ENCODE measurements at regions not wholly inside any gene's neighbourhood (a gene's known extent, or its start where the extent isn't known, plus 50 kb on each side); places are given as distances from the start of the nearest gene placed in this dataset.

GRCh38 chr9:19641046-19641445 is 147.8 kb downstream of the SLC24A2 start:
- Histone ChIP-seq H3K27me3 (ENCODE audit: control insufficient read depth, insufficient read depth, low read length) (no peaks in the 10 kb centered on the region), H3K4me3 (ENCODE audit: low read depth, low read length) (no peak overlapping the region), H3K36me3 (ENCODE audit: control insufficient read depth, insufficient read depth, low read length) (no peaks in the 10 kb centered on the region)
- TF ChIP-seq CTCF (IDR thresholded peaks at IDR 0.05; ENCODE audit: insufficient read depth, low read length, poor library complexity, severe bottlenecking), result no peak
- no peak for DNase-seq (ENCODE audit: low read depth)

GRCh38 chr9:19640014-19640413 is 148.8 kb downstream of the SLC24A2 start:
- Histone ChIP-seq H3K4me3 (ENCODE audit: low read depth, low read length) (no peak overlapping the region), H3K36me3 (ENCODE audit: control insufficient read depth, insufficient read depth, low read length) (no peaks in the 10 kb centered on the region), H3K27me3 (ENCODE audit: control insufficient read depth, insufficient read depth, low read length) (no peaks in the 10 kb centered on the region)
- TF ChIP-seq CTCF (IDR thresholded peaks at IDR 0.05; ENCODE audit: insufficient read depth, low read length, poor library complexity, severe bottlenecking), result no peak
- no peak for DNase-seq (ENCODE audit: low read depth)

- Histone ChIP-seq H3K4me3 (ENCODE audit: low read depth, low read length) (no peak overlapping the region), H3K27me3 (ENCODE audit: control insufficient read depth, insufficient read depth, low read length) (no peaks in the 10 kb centered on the region), H3K36me3 (ENCODE audit: control insufficient read depth, insufficient read depth, low read length) (no peaks in the 10 kb centered on the region)
- DNase-seq (ENCODE audit: low read depth), result no peak
- no peak for TF ChIP-seq CTCF (IDR thresholded peaks at IDR 0.05; ENCODE audit: insufficient read depth, low read length, poor library complexity, severe bottlenecking)
Observed at GRCh38 chr9:19637084-19637483, 151.8 kb downstream of the SLC24A2 start.

GRCh38 chr9:19634881-19635280 is 154.0 kb downstream of the SLC24A2 start:
- no peak for TF ChIP-seq CTCF (IDR thresholded peaks at IDR 0.05; ENCODE audit: insufficient read depth, low read length, poor library complexity, severe bottlenecking)
- Histone ChIP-seq H3K36me3 (ENCODE audit: control insufficient read depth, insufficient read depth, low read length) (no peaks in the 10 kb centered on the region), H3K27me3 (ENCODE audit: control insufficient read depth, insufficient read depth, low read length) (no peaks in the 10 kb centered on the region), H3K4me3 (ENCODE audit: low read depth, low read length) (no peak overlapping the region)
- DNase-seq (ENCODE audit: low read depth), result no peak

GRCh38 chr9:19631181-19631580 is 157.7 kb downstream of the SLC24A2 start:
- H3K36me3 ChIP-seq (ENCODE audit: control insufficient read depth, insufficient read depth, low read length), result no peaks in the 10 kb centered on the region
- H3K4me3 ChIP-seq (ENCODE audit: low read depth, low read length), result no peak overlapping the region
- H3K27me3 ChIP-seq (ENCODE audit: control insufficient read depth, insufficient read depth, low read length), result no peaks in the 10 kb centered on the region
- DNase-seq (ENCODE audit: low read depth), result no peak
- TF ChIP-seq CTCF (IDR thresholded peaks at IDR 0.05; ENCODE audit: insufficient read depth, low read length, poor library complexity, severe bottlenecking), result no peak

GRCh38 chr9:19630760-19631159 is 158.1 kb downstream of the SLC24A2 start:
- TF ChIP-seq CTCF (IDR thresholded peaks at IDR 0.05; ENCODE audit: insufficient read depth, low read length, poor library complexity, severe bottlenecking), result no peak
- no peak for DNase-seq (ENCODE audit: low read depth)
- Histone ChIP-seq H3K36me3 (ENCODE audit: control insufficient read depth, insufficient read depth, low read length) (no peaks in the 10 kb centered on the region), H3K27me3 (ENCODE audit: control insufficient read depth, insufficient read depth, low read length) (no peaks in the 10 kb centered on the region), H3K4me3 (ENCODE audit: low read depth, low read length) (no peak overlapping the region)
